Prostate gland (tissue), 2 donors: ENCODE measurements at regions not wholly inside any gene's neighbourhood (a gene's known extent, or its start where the extent isn't known, plus 50 kb on each side); places are given as distances from the start of the nearest gene placed in this dataset.
"Not testable (repeated sequence)": the region's sequence is repeated elsewhere in the genome, so short reads cannot be mapped to it uniquely, and the experiment has no call there.

Experiments
- CTCF ChIP-seq, 4 experiments: fragments of 200-600 bp in 2 of 4; fragments of 450-650 bp in 2 of 4; sonication (generic) in 2 of 4; IDR thresholded peaks; 1 replicate in 3 of 4; 2 replicates in 1 of 4; pipeline ENCODE4 v1.5.1; 2016 to 2019; ENCODE audit warnings: antibody characterized with exemption in 4 of 4, mild to moderate bottlenecking in 2 of 4, moderate library complexity in 2 of 4
- POLR2A ChIP-seq: fragments of 450-650 bp; IDR thresholded peaks from one replicate; pipeline ENCODE4 v1.6.1; 2016; ENCODE audit warnings: antibody characterized with exemption, mild to moderate bottlenecking
- POLR2AphosphoS5 ChIP-seq: sonication (generic); formaldehyde crosslinking; IDR thresholded peaks from one replicate; pipeline ENCODE4 v1.6.1; 2017; ENCODE audit warnings: antibody characterized with exemption

- TF ChIP-seq POLR2A; CTCF (IDR thresholded peaks at IDR 0.05); POLR2AphosphoS5: not testable (repeated sequence)
These were observed 195.3 kb downstream of the KLRB1 start for GRCh38 chr12:9412459-9412858.
